HCT116 (cell line): ENCODE measurements at regions not wholly inside any gene's neighbourhood (a gene's known extent, or its start where the extent isn't known, plus 50 kb on each side); places are given as distances from the start of the nearest gene placed in this dataset.

ENCODE experiments used
- ATAC-seq: fragments of 200-7000 bp; cut with Tn5 transposase; 2 replicates; pipeline ENCODE4 v1.9.1; 2020; ENCODE audit warnings: mild to moderate bottlenecking, moderate library complexity
- BruUV-seq: library from RNA; stranded (reverse); fragments of 400-500 nt; replicated peaks from 2 replicates; lab custom pipeline; 2021; lab: Mats Ljungman, UMichigan
- CTCF ChIA-PET: fragments of 300-600 bp; sonication (Branson Sonifier 250); formaldehyde crosslinking; loops from one replicate; lab custom pipeline; 2021; ENCODE audit warnings: antibody characterized with exemption; lab: Charles Lee
- POLR2A ChIA-PET: fragments of 300-600, 350-600 bp; sonication (Branson Sonifier 250); formaldehyde crosslinking; loops from one replicate; lab custom pipeline; 2021; ENCODE audit warnings: antibody characterized with exemption; lab: Charles Lee
- RAD21 ChIA-PET, 2 experiments: fragments of 300-600 bp; sonication (Branson Sonifier 250); formaldehyde crosslinking; loops; one replicate each; lab custom pipeline; 2023; ENCODE audit warnings: low total read pairs in 2 of 2; ENCODE audit not compliant: uncharacterized antibody in 2 of 2, unreplicated experiment in 2 of 2, low non-redundant PET in 1 of 2; lab: Charles Lee
- DNase-seq: peaks from one replicate; pipeline ENCODE4 v3.0.0-alpha.2; 2010; ENCODE audit warnings: low read depth, low spot score
- H2AFZ ChIP-seq: fragments of 200-600 bp; shearing (Covaris generic), sonication (generic); 2 replicates; pipeline ENCODE4 v1.6.1; 2017; ENCODE audit warnings: low read depth, mixed run types, mixed read lengths, antibody characterized with exemption, low read length; ENCODE audit not compliant: poor library complexity, severe bottlenecking
- H3K27ac ChIP-seq: 2 replicates; pipeline ENCODE4 v1.5.1; 2012; ENCODE audit warnings: low read depth, low read length
- H3K27me3 ChIP-seq: fragments of 200-600 bp; sonication (generic); 2 replicates; pipeline ENCODE4 v1.6.1; 2016; ENCODE audit warnings: mixed run types, low read length, mixed read lengths; ENCODE audit not compliant: insufficient read depth
- H3K36me3 ChIP-seq, 2 experiments: fragments of 200-500 bp in 1 of 2; fragments of 200-600 bp in 1 of 2; sonication (Bioruptor generic) in 1 of 2; sonication (generic) in 1 of 2; 2 replicates each; pipeline versions ENCODE4 v1.5.1 to v1.6.1; 2014 to 2016; ENCODE audit warnings: low read length in 2 of 2, inconsistent platforms in 1 of 2, mixed read lengths in 1 of 2, mixed run types in 1 of 2; ENCODE audit not compliant: insufficient read depth in 2 of 2, control insufficient read depth in 1 of 2
- H3K4me1 ChIP-seq, 2 experiments: fragments of 200-600 bp in 1 of 2; sonication (generic) in 1 of 2; 2 replicates each; pipeline versions ENCODE4 v1.5.1 to v1.6.1; 2012 to 2017; ENCODE audit warnings: low read length in 2 of 2, inconsistent platforms in 1 of 2, mild to moderate bottlenecking in 1 of 2, mixed read lengths in 1 of 2, mixed run types in 1 of 2, moderate library complexity in 1 of 2; ENCODE audit not compliant: insufficient read depth in 2 of 2, control insufficient read depth in 1 of 2
- H3K4me2 ChIP-seq: fragments of 200-600 bp; sonication (generic); 2 replicates; pipeline ENCODE4 v1.6.1; 2017; ENCODE audit warnings: mixed run types, low read length, mixed read lengths
- H3K4me3 ChIP-seq, 2 experiments: fragments of 200-600 bp in 1 of 2; sonication (generic) in 1 of 2; replicated peaks in 1 of 2; 2 replicates each; pipeline ENCODE4 v1.5.1; 2011 to 2016; ENCODE audit warnings: low read length in 2 of 2, control low read depth in 1 of 2, low read depth in 1 of 2, mild to moderate bottlenecking in 1 of 2, mixed read lengths in 1 of 2, mixed run types in 1 of 2
- H3K79me2 ChIP-seq: fragments of 200-600 bp; sonication (generic); 2 replicates; pipeline ENCODE4 v1.6.1; 2017; ENCODE audit warnings: mild to moderate bottlenecking, mixed run types, low read length, moderate library complexity, mixed read lengths; ENCODE audit not compliant: insufficient read depth
- H3K9ac ChIP-seq: fragments of 200-600 bp; sonication (generic); 2 replicates; pipeline ENCODE4 v1.6.1; 2016; ENCODE audit warnings: low read length, mixed read lengths
- H3K9me2 ChIP-seq: fragments of 200-600 bp; sonication (generic), shearing (Covaris generic); 2 replicates; pipeline ENCODE4 v1.6.1; 2017; ENCODE audit warnings: mixed run types, mild to moderate bottlenecking, moderate library complexity; ENCODE audit not compliant: insufficient read depth
- H3K9me3 ChIP-seq, 2 experiments: fragments of 200-500 bp in 1 of 2; fragments of 200-600 bp in 1 of 2; sonication (Bioruptor generic) in 1 of 2; sonication (generic) in 1 of 2; 2 replicates each; pipeline ENCODE4 v1.6.1; 2014 to 2017; ENCODE audit warnings: low read length in 2 of 2, mixed read lengths in 2 of 2, inconsistent platforms in 1 of 2, low read depth in 1 of 2, mild to moderate bottlenecking in 1 of 2, mixed run types in 1 of 2, moderate library complexity in 1 of 2; ENCODE audit not compliant: control insufficient read depth in 1 of 2, insufficient read depth in 1 of 2
- H4K20me1 ChIP-seq: fragments of 200-600 bp; sonication (generic), shearing (Covaris generic); 2 replicates; pipeline ENCODE4 v1.6.1; 2017; ENCODE audit warnings: mixed run types, mild to moderate bottlenecking, moderate library complexity; ENCODE audit not compliant: insufficient read depth
- ATF3 ChIP-seq: IDR thresholded peaks from 2 replicates; pipeline ENCODE4 v1.6.1; 2012
- CBX3 ChIP-seq: IDR thresholded peaks from 2 replicates; pipeline ENCODE4 v1.6.1; 2012; ENCODE audit warnings: low read depth
- CTCF ChIP-seq, 3 experiments: fragments of 200-600 bp in 1 of 3; sonication (generic) in 1 of 3; IDR thresholded peaks in 2 of 3; conservative IDR thresholded peaks in 1 of 3; 2 replicates each; pipeline ENCODE4 v1.5.1; 2012 to 2017; ENCODE audit warnings: low read depth in 2 of 3, low read length in 2 of 3, antibody characterized with exemption in 1 of 3, borderline replicate concordance in 1 of 3, control low read depth in 1 of 3, mild to moderate bottlenecking in 1 of 3, mixed read lengths in 1 of 3, mixed run types in 1 of 3, moderate library complexity in 1 of 3; ENCODE audit not compliant: insufficient read depth in 1 of 3
- EGR1 ChIP-seq: IDR thresholded peaks from 2 replicates; pipeline ENCODE4 v1.6.1; 2012; ENCODE audit warnings: low read depth
- ELF1 ChIP-seq: IDR thresholded peaks from 2 replicates; pipeline ENCODE4 v1.6.1; 2012; ENCODE audit warnings: low read depth, borderline replicate concordance
- EZH2 ChIP-seq: fragments of 200-600 bp; sonication (generic); IDR thresholded peaks from 2 replicates; pipeline ENCODE4 v1.6.1; 2017; ENCODE audit warnings: antibody characterized with exemption, mixed run types
- EZH2phosphoT487 ChIP-seq: fragments of 200-600 bp; IDR thresholded peaks from 2 replicates; pipeline ENCODE4 v1.6.1; 2018; ENCODE audit warnings: antibody characterized with exemption, borderline replicate concordance
- FOSL1 ChIP-seq: IDR thresholded peaks from 2 replicates; pipeline ENCODE4 v1.6.1; 2012; ENCODE audit warnings: low read depth
- JUND ChIP-seq: IDR thresholded peaks from 2 replicates; pipeline ENCODE4 v1.6.1; 2012
- POLR2A ChIP-seq: IDR thresholded peaks from 2 replicates; pipeline ENCODE4 v1.7.0; 2011; ENCODE audit warnings: borderline replicate concordance; ENCODE audit not compliant: insufficient read depth, insufficient read length; ENCODE audit errors: extremely low read depth
- POLR2AphosphoS5 ChIP-seq: IDR thresholded peaks from 2 replicates; pipeline ENCODE4 v1.6.1; 2011; ENCODE audit warnings: mild to moderate bottlenecking, low read depth, low read length, moderate library complexity
- RAD21 ChIP-seq: IDR thresholded peaks from 2 replicates; pipeline ENCODE4 v1.6.1; 2012; ENCODE audit warnings: low read depth, mild to moderate bottlenecking
- REST ChIP-seq: IDR thresholded peaks from 2 replicates; pipeline ENCODE4 v1.6.1; 2012; ENCODE audit warnings: low read depth
- SIN3A ChIP-seq: IDR thresholded peaks from 2 replicates; pipeline ENCODE4 v1.6.1; 2012; ENCODE audit warnings: low read depth
- SP1 ChIP-seq: IDR thresholded peaks from 2 replicates; pipeline ENCODE4 v1.6.1; 2012; ENCODE audit warnings: low read depth
- SRF ChIP-seq: IDR thresholded peaks from 2 replicates; pipeline ENCODE4 v1.6.1; 2012; ENCODE audit warnings: low read depth
- TCF7L2 ChIP-seq: IDR thresholded peaks from 2 replicates; pipeline ENCODE4 v1.7.0; 2011; ENCODE audit warnings: borderline replicate concordance, inconsistent platforms; ENCODE audit not compliant: insufficient read depth, insufficient read length; ENCODE audit errors: extremely low read depth
- ZBTB33 ChIP-seq: IDR thresholded peaks from 2 replicates; pipeline ENCODE4 v1.6.1; 2011; ENCODE audit warnings: mild to moderate bottlenecking, low read length, moderate library complexity; ENCODE audit not compliant: insufficient replicate concordance; ENCODE audit errors: extremely low read depth
- ZFX ChIP-seq: fragments of 450-650 bp; IDR thresholded peaks from 2 replicates; pipeline ENCODE4 v1.6.1; 2017
- ZNF274 ChIP-seq: fragments of 200-500 bp; sonication (Bioruptor generic); IDR thresholded peaks from 2 replicates; pipeline ENCODE4 v1.6.1; 2014; ENCODE audit warnings: mild to moderate bottlenecking, low read depth, low read length, inconsistent platforms
- intact Hi-C: fragments of 100-400 bp; cut with micrococcal nuclease; formaldehyde crosslinking; loops from 2 replicates; pipeline ENCODE4 v1.10.0; 2022

- ATAC-seq: no peak
- no peaks in the 10 kb centered on the region for H3K9me2 ChIP-seq
- ChIA-PET POLR2A (no interaction called here), RAD21 (no interaction called here), CTCF (interaction anchor here (1.1 kb wide), 1 partner anchor 10 kb away, joined by 3 read pairs; no protein-coding TSS in a partner anchor)
- TF ChIP-seq RAD21: no peak
- TF ChIP-seq ELF1: no peak
- no peak for TF ChIP-seq SRF
- no peak for TF ChIP-seq POLR2A
- TF ChIP-seq ZFX: no peak
- no peak for TF ChIP-seq POLR2AphosphoS5
- no peak for TF ChIP-seq SP1
- no peak for TF ChIP-seq TCF7L2
- no peak for TF ChIP-seq JUND
- TF ChIP-seq CBX3: no peak
- no peak for TF ChIP-seq ZBTB33
- TF ChIP-seq SIN3A: no peak
- TF ChIP-seq FOSL1: no peak
- TF ChIP-seq EZH2: no peak
- no peak for TF ChIP-seq EGR1
- TF ChIP-seq REST: no peak
- TF ChIP-seq CTCF (IDR thresholded peaks at IDR 0.05 in 2 of 3, conservative IDR thresholded peaks at IDR 0.05 in 1 of 3; ENCODE audit: borderline replicate concordance in 1 of 3, insufficient read depth in 1 of 3, low read depth in 2 of 3, low read length in 2 of 3): no peak
- no peak for TF ChIP-seq ATF3
- no peak for TF ChIP-seq EZH2phosphoT487
- TF ChIP-seq ZNF274: no peak
- intact Hi-C loops: no loop called here
- no peaks in the 10 kb centered on the region for H3K36me3 ChIP-seq
- no peaks in the 10 kb centered on the region for H3K27me3 ChIP-seq
- H2AFZ ChIP-seq: no peak overlapping the region
- no peak overlapping the region for H3K4me2 ChIP-seq
- no peak overlapping the region for H3K27ac ChIP-seq
- BruUV-seq: no TSS peak
- no peak for DNase-seq
- no peaks in the 10 kb centered on the region for H3K4me1 ChIP-seq
- H3K9me3 ChIP-seq: no peaks in the 10 kb centered on the region
- no peak overlapping the region for H3K4me3 ChIP-seq
- no peaks in the 10 kb centered on the region for H3K79me2 ChIP-seq
- no peaks in the 10 kb centered on the region for H4K20me1 ChIP-seq
- no peak overlapping the region for H3K9ac ChIP-seq
Observed at GRCh38 chr10:60560451-60560850, 170.8 kb upstream of the ANK3 start.
